Putamen (tissue), 1 donor: ENCODE measurements at regions not wholly inside any gene's neighbourhood (a gene's known extent, or its start where the extent isn't known, plus 50 kb on each side); places are given as distances from the start of the nearest gene placed in this dataset.
"Not testable (repeated sequence)": the region's sequence is repeated elsewhere in the genome, so short reads cannot be mapped to it uniquely, and the experiment has no call there.

Experiments
- DNase-seq: peaks from one replicate; pipeline ENCODE4 v3.0.0-alpha.2; 2016; ENCODE audit warnings: low spot score

DNA sequence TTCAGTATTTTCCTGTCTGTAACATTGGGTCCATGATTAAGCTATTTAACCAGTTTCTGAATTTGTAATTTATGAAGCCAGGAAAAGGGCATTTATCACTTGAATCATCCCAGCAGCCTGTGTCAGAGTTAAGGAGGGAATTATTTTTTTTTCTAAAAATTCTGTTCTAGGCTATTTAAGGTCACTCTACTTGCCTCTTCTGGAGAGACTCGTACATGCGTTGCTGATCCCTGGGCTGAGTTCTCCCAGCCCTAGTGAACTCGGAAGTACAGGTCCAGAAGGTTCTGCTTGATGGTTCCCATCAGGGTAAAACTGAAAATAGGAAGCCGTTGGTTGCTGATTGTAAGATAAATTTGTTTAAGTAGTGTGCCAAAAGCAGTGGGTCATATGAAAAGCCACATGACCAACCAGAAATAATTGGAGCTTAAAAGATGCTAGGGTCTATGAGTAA is 90.7 kb downstream of the GPR88 start:
- DNase-seq, result no peak

- DNase-seq, result no peak
Measured at GRCh38 chr1:100629391-100629790, 90.2 kb upstream of the VCAM1 start.

DNA sequence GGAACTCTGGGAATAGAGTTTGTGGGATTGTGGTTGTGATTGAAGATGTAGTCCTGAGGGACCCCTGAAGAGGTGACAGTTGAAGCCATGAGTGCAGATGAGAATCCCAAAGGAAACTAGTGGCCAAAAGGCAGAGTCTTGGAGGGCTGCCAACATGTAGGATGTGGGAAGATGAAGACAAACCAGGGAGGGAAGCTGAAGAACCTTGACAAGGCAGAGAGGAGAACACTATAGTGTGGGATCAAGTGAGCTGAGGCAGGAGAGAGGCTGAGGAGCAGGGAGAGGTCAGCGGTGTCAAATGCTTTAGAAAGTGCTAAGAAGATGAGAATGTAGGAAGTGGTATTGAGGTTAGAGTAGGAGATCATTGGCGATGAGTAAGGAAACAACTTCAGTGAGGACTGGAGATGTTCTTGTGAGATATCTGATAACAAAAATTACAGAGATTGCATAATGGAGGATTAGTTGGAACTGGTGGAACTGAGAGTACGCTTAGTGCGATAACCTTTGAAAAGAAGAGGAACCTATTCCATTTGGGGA is 88.5 kb upstream of the VCAM1 start:
- no peak for DNase-seq

- no peak for DNase-seq
Measured at GRCh38 chr1:100642826-100643225, 76.7 kb upstream of the VCAM1 start.

GRCh38 chr1:100643471-100644196 is 75.9 kb upstream of the VCAM1 start:
- DNase-seq, result no peak

GRCh38 chr1:100646001-100646400 is 73.5 kb upstream of the VCAM1 start:
- no peak for DNase-seq

DNA sequence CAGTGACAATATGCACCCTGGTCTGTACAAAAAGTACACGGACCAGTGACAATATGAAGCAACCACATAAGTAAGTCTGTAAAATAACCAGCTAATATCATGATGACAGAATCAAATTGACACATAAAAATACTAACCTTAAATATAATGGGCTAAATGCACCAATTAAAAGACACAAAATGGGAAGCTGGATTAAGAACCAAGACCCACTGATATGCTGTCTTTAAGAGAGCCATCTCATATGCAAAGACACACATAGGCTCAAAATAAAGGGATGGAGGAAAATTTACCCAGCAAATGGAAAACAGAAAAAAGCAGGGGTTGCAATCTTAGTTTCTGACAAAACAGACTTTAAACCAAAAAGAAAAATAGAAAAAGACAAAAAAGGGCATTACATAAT is 70.4 kb upstream of the VCAM1 start:
- no peak for DNase-seq

GRCh38 chr1:100657876-100658715 is 61.4 kb upstream of the VCAM1 start:
- DNase-seq, result no peak

DNA sequence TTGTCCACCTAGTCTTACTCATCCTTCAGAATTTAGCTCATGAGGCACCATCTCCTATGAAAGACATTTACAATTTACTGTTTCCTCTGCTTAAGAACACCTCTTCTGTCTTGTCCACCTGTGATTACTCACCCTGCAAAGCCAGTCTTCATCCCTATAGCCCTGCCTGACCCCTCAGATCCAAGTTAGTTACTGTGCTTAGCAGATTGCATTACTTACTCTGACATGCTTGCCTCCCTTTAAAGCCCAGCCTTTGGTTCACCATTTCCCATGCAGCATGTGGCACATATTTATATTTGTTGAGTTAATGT is 60.9 kb upstream of the VCAM1 start:
- DNase-seq, result no peak

- no peak for DNase-seq
Measured at GRCh38 chr1:100661176-100661575, 58.4 kb upstream of the VCAM1 start.

DNA sequence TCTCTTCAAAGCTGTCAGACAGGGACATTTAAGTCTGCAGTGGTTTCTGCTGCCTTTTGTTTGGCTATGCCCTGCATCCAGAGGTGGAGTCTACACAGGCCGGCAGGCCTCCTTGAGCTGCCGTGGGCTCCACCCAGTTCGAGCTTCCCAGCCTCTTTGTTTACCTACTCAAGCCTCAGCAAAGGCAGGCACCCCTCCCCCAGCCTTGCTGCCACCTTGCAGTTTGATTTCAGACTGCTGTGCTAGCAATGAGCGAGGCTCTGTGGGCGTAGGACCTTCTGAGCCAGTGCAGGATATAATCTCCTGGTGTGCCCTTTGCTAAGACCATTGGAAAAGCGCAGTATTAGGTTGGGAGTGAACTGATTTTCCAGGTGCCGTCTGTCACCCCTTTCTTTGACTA is 51.0 kb upstream of the VCAM1 start:
- DNase-seq, result not testable (repeated sequence)
